22Rv1 (cell line): ENCODE measurements at regions not wholly inside any gene's neighbourhood (a gene's known extent, or its start where the extent isn't known, plus 50 kb on each side); places are given as distances from the start of the nearest gene placed in this dataset.

ENCODE experiments used
- H3K27ac ChIP-seq: fragments of 450-650 bp; 2 replicates; pipeline ENCODE4 v1.5.1; 2017
- CTCF ChIP-seq: fragments of 450-650 bp; IDR thresholded peaks from 2 replicates; pipeline ENCODE4 v1.5.1; 2017; ENCODE audit warnings: mild to moderate bottlenecking
- ZFX ChIP-seq: fragments of 450-650 bp; IDR thresholded peaks from 2 replicates; pipeline ENCODE4 v1.6.1; 2017; ENCODE audit warnings: antibody characterized with exemption, borderline replicate concordance

GRCh38 chr1:239802275-239802674 is 289.4 kb upstream of the FMN2 start:
- TF ChIP-seq ZFX (no peak), CTCF (no peak)
- H3K27ac ChIP-seq = no peak overlapping the region

GRCh38 chr1:239803781-239804180 is 287.9 kb upstream of the FMN2 start:
- TF ChIP-seq ZFX = no peak
- TF ChIP-seq CTCF = no peak

DNA sequence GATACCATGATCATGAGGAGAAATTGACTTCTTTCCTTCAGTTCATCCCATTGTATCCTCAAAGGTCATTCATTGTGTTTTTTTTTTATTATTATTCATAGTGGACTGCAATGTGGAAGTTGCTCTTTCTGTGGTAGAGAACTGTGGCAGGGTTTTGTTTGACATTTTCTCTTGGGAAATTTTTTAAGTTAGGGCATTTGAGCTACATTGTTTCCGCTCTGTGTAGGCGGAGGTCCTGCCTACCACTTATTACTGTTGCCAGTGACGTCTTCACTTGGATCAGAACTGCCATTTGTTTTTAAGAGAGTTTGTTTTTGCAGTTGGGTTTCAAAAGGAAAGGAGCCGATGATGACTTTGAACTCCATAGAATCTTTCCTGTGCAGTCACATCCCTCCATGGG is 287.4 kb upstream of the FMN2 start:
- no peak overlapping the region for H3K27ac ChIP-seq
- no peak for TF ChIP-seq ZFX
- TF ChIP-seq CTCF = no peak

More at GRCh38 chr1:239803781-239804180, 287.9 kb upstream of the FMN2 start:
- no peak overlapping the region for H3K27ac ChIP-seq

GRCh38 chr1:239805042-239805441 is 286.6 kb upstream of the FMN2 start:
- H3K27ac ChIP-seq = no peak overlapping the region
- TF ChIP-seq ZFX = no peak
- no peak for TF ChIP-seq CTCF

GRCh38 chr1:239805851-239806772 is 285.6 kb upstream of the FMN2 start:
- no peak overlapping the region for H3K27ac ChIP-seq
- no peak for TF ChIP-seq ZFX

GRCh38 chr1:239806897-239807296 is 284.8 kb upstream of the FMN2 start:
- TF ChIP-seq CTCF (no peak), ZFX (no peak)
- no peak overlapping the region for H3K27ac ChIP-seq

GRCh38 chr1:239807361-239807760 is 284.3 kb upstream of the FMN2 start:
- no peak overlapping the region for H3K27ac ChIP-seq
- no peak for TF ChIP-seq CTCF
- TF ChIP-seq ZFX = no peak

GRCh38 chr1:239810061-239810481 is 281.6 kb upstream of the FMN2 start:
- TF ChIP-seq CTCF (no peak), ZFX (no peak)
- no peak overlapping the region for H3K27ac ChIP-seq
